Right atrium auricular region (tissue), 2 donors: ENCODE measurements at regions not wholly inside any gene's neighbourhood (a gene's known extent, or its start where the extent isn't known, plus 50 kb on each side); places are given as distances from the start of the nearest gene placed in this dataset.

ENCODE experiments used
- DNase-seq: peaks from one replicate; pipeline ENCODE4 v3.0.0-alpha.2; 2019; ENCODE audit warnings: low spot score
- H3K27ac ChIP-seq, 2 donors: fragments of 200-600 bp; sonication (generic); 1 replicate in 1 of 2; 2 replicates in 1 of 2; pipeline ENCODE4 v1.5.1; 2016 to 2019
- H3K27me3 ChIP-seq, 2 donors: fragments of 200-600 bp; sonication (generic); one replicate each; pipeline versions ENCODE4 v1.5.1 to v1.6.0; 2017 to 2019
- H3K36me3 ChIP-seq: fragments of 200-600 bp; sonication (generic); one replicate; pipeline ENCODE4 v1.5.1; 2016
- H3K4me1 ChIP-seq, 2 donors: fragments of 200-600 bp; sonication (generic); one replicate each; pipeline versions ENCODE4 v1.5.1 to v1.6.0; 2017 to 2019
- H3K4me3 ChIP-seq, 2 donors: fragments of 200-600 bp; sonication (generic); 1 replicate in 1 of 2; 2 replicates in 1 of 2; pipeline ENCODE4 v1.5.1; 2017 to 2019; ENCODE audit warnings: mild to moderate bottlenecking in 1 of 2, moderate library complexity in 1 of 2
- H3K9me3 ChIP-seq, 2 donors: fragments of 200-600 bp; sonication (generic); one replicate each; pipeline ENCODE4 v1.5.1; 2019
- CTCF ChIP-seq, 2 donors: fragments of 200-600 bp; sonication (generic); IDR thresholded peaks; one replicate each; pipeline ENCODE4 v1.5.1; 2019; ENCODE audit warnings: antibody characterized with exemption in 2 of 2

DNA sequence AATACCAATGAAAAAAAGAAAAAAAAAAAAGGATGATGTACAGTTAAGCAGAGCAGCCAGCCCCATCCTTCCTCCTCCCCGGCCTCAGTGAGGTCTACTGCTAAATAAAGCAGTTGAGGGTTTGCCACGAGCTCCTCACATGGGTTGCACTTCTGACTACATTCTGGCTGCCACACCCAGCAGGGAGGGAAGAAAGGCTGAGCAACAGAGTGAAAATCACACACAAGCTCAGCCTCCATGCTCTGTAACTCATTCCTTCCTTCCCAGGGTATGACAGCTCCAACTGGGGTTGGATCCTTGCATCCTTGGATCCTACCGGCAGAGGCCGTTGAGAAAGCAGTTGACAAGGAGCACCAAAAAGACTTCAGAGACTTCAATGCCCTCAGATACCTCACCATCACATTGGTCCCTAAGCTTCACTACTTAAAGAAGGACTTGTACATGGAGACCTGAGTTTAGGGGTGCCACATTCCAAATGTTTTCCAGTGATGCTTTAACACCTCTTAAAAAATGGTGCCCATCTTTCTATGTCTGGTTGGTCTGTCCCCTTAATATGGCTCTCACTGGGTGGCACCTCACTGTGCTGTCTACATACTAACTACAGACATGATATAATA lies 52.9 kb upstream of the PIK3CG start:
- no peak for DNase-seq
- H3K27ac ChIP-seq = no peak overlapping the region

GRCh38 chr7:106813705-106814305 lies 51.3 kb upstream of the PIK3CG start:
- no peak for TF ChIP-seq CTCF (IDR thresholded peaks at IDR 0.05)
- Histone ChIP-seq H3K27ac (no peak overlapping the region), H3K27me3 (no peaks in the 10 kb centered on the region), H3K36me3 (no peaks in the 10 kb centered on the region), H3K4me1 (peaks cover 0 to 4% of the 10 kb centered on the region in 2 donors), H3K9me3 (no peaks in the 10 kb centered on the region), H3K4me3 (no peak overlapping the region)
- no peak for DNase-seq

More for the DNA sequence above, 52.9 kb upstream of the PIK3CG start:
- Histone ChIP-seq H3K4me3 (no peak overlapping the region), H3K9me3 (no peaks in the 10 kb centered on the region), H3K27me3 (no peaks in the 10 kb centered on the region), H3K4me1 (peaks cover 0 to 4% of the 10 kb centered on the region in 2 donors), H3K36me3 (no peaks in the 10 kb centered on the region)
- TF ChIP-seq CTCF (IDR thresholded peaks at IDR 0.05) = no peak

DNA sequence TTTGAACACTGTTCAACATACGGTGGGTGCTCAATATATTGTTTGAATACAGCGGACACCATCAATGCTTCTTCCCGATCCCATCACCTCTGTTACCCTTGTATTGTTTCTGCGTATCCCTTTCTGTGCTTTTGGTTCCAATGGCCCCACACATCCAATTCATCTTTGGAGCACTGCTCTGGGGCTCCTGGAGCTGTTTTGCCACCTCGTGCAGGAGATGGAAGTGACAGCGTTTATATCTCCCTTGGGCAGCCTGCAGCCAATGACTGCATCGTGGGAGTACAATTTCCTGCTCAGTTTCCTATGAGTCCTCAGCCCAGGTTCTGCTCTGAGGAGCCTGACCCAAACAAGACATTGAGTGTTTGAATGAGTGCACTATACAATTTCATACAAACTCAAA lies 50.2 kb upstream of the PIK3CG start:
- TF ChIP-seq CTCF (IDR thresholded peaks at IDR 0.05) = no peak
- Histone ChIP-seq H3K4me3 (no peak overlapping the region), H3K27me3 (no peaks in the 10 kb centered on the region), H3K36me3 (no peaks in the 10 kb centered on the region), H3K4me1 (peaks cover 0 to 4% of the 10 kb centered on the region in 2 donors), H3K27ac (no peak overlapping the region), H3K9me3 (no peaks in the 10 kb centered on the region)
- DNase-seq = no peak
